Gastrocnemius medialis (tissue), 4 donors: ENCODE measurements at regions not wholly inside any gene's neighbourhood (a gene's known extent, or its start where the extent isn't known, plus 50 kb on each side); places are given as distances from the start of the nearest gene placed in this dataset.

ENCODE experiments used
- POLR2A ChIP-seq, 2 donors: fragments of 450-650 bp; IDR thresholded peaks; one replicate each; pipeline ENCODE4 v1.6.1; 2017; ENCODE audit warnings: antibody characterized with exemption in 2 of 2, mild to moderate bottlenecking in 2 of 2, moderate library complexity in 2 of 2
- TF ChIP-seq, protein P1 (sequence below), 5 experiments: fragments of 450-650 bp in 3 of 5; fragments of 200-600 bp in 2 of 5; sonication (generic) in 2 of 5; IDR thresholded peaks in 4 of 5; conservative IDR thresholded peaks in 1 of 5; 1 replicate in 4 of 5; 2 replicates in 1 of 5; pipeline ENCODE4 v1.5.1; 2016 to 2019; ENCODE audit warnings: antibody characterized with exemption in 5 of 5, mild to moderate bottlenecking in 3 of 5, moderate library complexity in 3 of 5

DNA sequence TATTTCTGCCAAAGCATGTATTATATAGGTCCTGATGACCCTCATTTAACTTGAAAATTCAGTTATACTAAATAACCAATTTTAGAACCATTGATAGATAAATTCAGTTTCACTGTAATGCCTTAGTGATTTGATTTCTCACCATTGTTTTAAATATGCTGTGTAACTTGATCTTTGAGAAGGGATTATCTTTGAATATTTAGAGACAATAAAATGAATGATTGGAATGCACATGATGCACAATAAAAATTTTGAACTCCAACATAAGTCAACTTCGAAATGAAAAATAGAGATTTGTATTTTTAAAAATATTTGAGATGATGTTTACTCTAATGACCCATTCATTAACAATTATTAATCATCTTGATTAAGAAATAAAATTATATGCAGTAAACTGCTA is 654.5 kb downstream of the OLFM4 start:
- TF ChIP-seq, protein P1, sequence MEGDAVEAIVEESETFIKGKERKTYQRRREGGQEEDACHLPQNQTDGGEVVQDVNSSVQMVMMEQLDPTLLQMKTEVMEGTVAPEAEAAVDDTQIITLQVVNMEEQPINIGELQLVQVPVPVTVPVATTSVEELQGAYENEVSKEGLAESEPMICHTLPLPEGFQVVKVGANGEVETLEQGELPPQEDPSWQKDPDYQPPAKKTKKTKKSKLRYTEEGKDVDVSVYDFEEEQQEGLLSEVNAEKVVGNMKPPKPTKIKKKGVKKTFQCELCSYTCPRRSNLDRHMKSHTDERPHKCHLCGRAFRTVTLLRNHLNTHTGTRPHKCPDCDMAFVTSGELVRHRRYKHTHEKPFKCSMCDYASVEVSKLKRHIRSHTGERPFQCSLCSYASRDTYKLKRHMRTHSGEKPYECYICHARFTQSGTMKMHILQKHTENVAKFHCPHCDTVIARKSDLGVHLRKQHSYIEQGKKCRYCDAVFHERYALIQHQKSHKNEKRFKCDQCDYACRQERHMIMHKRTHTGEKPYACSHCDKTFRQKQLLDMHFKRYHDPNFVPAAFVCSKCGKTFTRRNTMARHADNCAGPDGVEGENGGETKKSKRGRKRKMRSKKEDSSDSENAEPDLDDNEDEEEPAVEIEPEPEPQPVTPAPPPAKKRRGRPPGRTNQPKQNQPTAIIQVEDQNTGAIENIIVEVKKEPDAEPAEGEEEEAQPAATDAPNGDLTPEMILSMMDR (IDR thresholded peaks at IDR 0.05 in 4 of 5, conservative IDR thresholded peaks at IDR 0.05 in 1 of 5) = no peak
- TF ChIP-seq POLR2A (IDR thresholded peaks at IDR 0.05) = no peak
